ENCODE measurements at regions not wholly inside any gene's neighbourhood (a gene's known extent, or its start where the extent isn't known, plus 50 kb on each side); places are given as distances from the start of the nearest gene placed in this dataset.
"Not testable (repeated sequence)": the region's sequence is repeated elsewhere in the genome, so short reads cannot be mapped to it uniquely, and the experiment has no call there.

DNA sequence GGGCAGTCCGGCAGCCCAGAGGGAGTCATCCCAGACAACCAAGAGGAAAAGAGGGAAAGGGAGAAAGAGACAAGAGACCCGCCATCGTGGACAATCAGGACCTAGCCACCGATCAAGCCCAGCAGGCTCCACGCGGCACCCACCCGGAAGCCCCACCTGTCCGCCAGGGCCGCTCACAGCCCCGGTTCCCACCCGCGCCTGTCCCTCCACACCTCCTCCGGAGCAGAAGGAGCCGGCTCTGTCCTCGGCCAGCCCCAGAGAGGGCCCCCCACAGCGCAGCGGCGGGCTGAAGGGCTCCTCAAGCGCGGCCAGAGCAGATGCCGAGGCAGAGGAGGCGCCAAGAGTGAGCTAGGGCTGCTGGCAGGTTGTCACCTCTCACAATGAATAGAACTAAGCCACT is 784.7 kb upstream of the FBXO33 start:
- H3K9me3 ChIP-seq (ENCODE audit: control insufficient read depth in 4 of 4, low read length in 3 of 4), result no peaks in the 10 kb centered on the region
- H3K4me1 ChIP-seq (ENCODE audit: control insufficient read depth in 4 of 4, insufficient read depth in 4 of 4, low read length in 3 of 4), result no peaks in the 10 kb centered on the region
- 92% methylated on average over 22 of the region's 22 CpGs for WGBS
- no peaks in the 10 kb centered on the region for H3K27me3 ChIP-seq (ENCODE audit: control insufficient read depth in 4 of 4, insufficient read depth in 4 of 4, low read length in 3 of 4)
- H3K36me3 ChIP-seq (ENCODE audit: control insufficient read depth in 4 of 4, insufficient read depth in 3 of 4, low read depth in 1 of 4, low read length in 3 of 4), result no peaks in the 10 kb centered on the region
- TF ChIP-seq TAF1 (conservative IDR thresholded peaks at IDR 0.05) (no peak), SP1 (IDR thresholded peaks at IDR 0.05) (no peak), FOXA1 (IDR thresholded peaks at IDR 0.05) (no peak), JUND (IDR thresholded peaks at IDR 0.05) (no peak)
- H3K4me3 ChIP-seq (ENCODE audit: low read depth in 1 of 3, low read length in 3 of 3), result no peak overlapping the region
- H3K27ac ChIP-seq (ENCODE audit: low read depth in 1 of 2, low read length in 2 of 2), result no peak overlapping the region
- DNase-seq (ENCODE audit: low spot score), result no peak
- no peak overlapping the region for H3K9ac ChIP-seq (ENCODE audit: low read depth in 1 of 2, low read length in 2 of 2)

GRCh38 chr14:40216408-40216807 is 784.2 kb upstream of the FBXO33 start:
- not testable (repeated sequence) for H3K36me3 ChIP-seq (ENCODE audit: control insufficient read depth in 4 of 4, insufficient read depth in 3 of 4, low read depth in 1 of 4, low read length in 3 of 4); H3K4me1 ChIP-seq (ENCODE audit: control insufficient read depth in 4 of 4, insufficient read depth in 4 of 4, low read length in 3 of 4); H3K27me3 ChIP-seq (ENCODE audit: control insufficient read depth in 4 of 4, insufficient read depth in 4 of 4, low read length in 3 of 4); H3K9ac ChIP-seq (ENCODE audit: low read depth in 1 of 2, low read length in 2 of 2); H3K9me3 ChIP-seq (ENCODE audit: control insufficient read depth in 4 of 4, low read length in 3 of 4); H3K4me3 ChIP-seq (ENCODE audit: low read depth in 1 of 3, low read length in 3 of 3); H3K27ac ChIP-seq (ENCODE audit: low read depth in 1 of 2, low read length in 2 of 2); DNase-seq (ENCODE audit: low spot score)
- WGBS, result 89% methylated on average over 18 of the region's 18 CpGs

DNA sequence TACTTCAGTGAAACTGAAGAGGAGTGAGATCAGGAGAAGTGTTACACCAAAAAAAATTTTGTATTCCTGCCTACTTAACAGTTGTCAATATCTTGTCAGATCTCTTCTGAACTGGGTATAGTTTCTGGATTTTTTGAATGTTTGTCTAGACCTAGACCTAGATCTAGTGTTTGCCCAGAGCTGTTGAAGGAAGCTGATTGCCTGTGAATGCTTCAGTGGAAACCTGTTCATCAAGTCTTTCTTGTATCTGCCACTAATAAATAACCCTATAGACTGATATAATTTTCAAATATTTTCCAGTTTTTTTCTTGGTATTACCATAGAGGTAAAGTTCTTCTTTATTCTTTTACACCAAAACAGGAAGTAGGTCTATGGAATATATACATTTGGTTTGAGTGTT is 781.5 kb upstream of the FBXO33 start:
- H3K4me1 ChIP-seq (ENCODE audit: control insufficient read depth in 4 of 4, insufficient read depth in 4 of 4, low read length in 3 of 4), result no peaks in the 10 kb centered on the region
- no peaks in the 10 kb centered on the region for H3K27me3 ChIP-seq (ENCODE audit: control insufficient read depth in 4 of 4, insufficient read depth in 4 of 4, low read length in 3 of 4)
- no peaks in the 10 kb centered on the region for H3K9me3 ChIP-seq (ENCODE audit: control insufficient read depth in 4 of 4, low read length in 3 of 4)
- H3K4me3 ChIP-seq (ENCODE audit: low read depth in 1 of 3, low read length in 3 of 3), result no peak overlapping the region
- H3K27ac ChIP-seq (ENCODE audit: low read depth in 1 of 2, low read length in 2 of 2), result no peak overlapping the region
- H3K36me3 ChIP-seq (ENCODE audit: control insufficient read depth in 4 of 4, insufficient read depth in 3 of 4, low read depth in 1 of 4, low read length in 3 of 4), result no peaks in the 10 kb centered on the region
- H3K9ac ChIP-seq (ENCODE audit: low read depth in 1 of 2, low read length in 2 of 2), result no peak overlapping the region
- no peak for DNase-seq (ENCODE audit: low spot score)
- TF ChIP-seq SP1 (IDR thresholded peaks at IDR 0.05) (no peak), GABPA (IDR thresholded peaks at IDR 0.05 in 1 of 2, conservative IDR thresholded peaks at IDR 0.05 in 1 of 2) (no peak), TAF1 (conservative IDR thresholded peaks at IDR 0.05) (no peak), EGR1 (IDR thresholded peaks at IDR 0.05; ENCODE audit: low read depth in 2 of 2) (no peak), RAD21 (IDR thresholded peaks at IDR 0.05) (no peak), MAX (IDR thresholded peaks at IDR 0.05) (no peak)

DNA sequence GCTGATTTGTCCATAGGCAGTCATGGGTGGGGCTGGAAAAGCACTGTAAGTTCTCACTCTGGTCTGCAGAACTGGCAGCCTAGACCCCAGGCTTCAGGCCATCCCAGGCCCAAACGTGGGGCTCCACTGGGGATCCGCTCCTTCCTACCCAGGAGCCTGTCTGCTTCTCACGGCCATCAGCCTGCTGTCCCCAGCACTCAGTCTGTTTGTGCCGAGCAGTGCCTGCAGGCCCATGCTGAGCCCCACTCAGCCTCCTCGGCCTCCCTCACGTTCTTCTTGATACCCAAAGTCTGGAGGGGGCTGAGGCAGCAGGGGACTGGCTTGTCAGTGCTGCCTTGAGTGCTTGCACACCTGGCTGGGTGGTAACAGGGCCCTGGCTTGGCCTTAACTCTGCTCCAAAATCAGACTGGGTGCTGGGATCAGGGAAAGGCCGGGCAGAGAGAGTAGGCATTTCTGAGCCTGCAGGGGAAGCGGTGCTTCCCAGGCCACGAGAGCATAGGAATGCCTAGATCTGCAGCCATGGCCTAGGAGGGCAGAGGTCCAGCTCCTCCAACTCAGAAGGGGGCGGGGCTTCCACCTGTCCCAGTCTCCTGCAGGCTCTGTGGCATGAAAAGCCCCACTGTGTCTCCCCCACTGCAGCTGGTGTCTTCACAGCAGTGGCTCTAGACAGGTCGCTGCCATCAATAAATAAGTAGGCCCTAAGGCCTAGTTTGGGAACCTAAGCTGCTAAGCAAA is 772.4 kb upstream of the FBXO33 start:
- no peaks in the 10 kb centered on the region for H3K27me3 ChIP-seq (ENCODE audit: control insufficient read depth in 4 of 4, insufficient read depth in 4 of 4, low read length in 3 of 4)
- H3K9ac ChIP-seq (ENCODE audit: low read depth in 1 of 2, low read length in 2 of 2), result no peak overlapping the region
- no peak overlapping the region for H3K4me3 ChIP-seq (ENCODE audit: low read depth in 1 of 3, low read length in 3 of 3)
- no peaks in the 10 kb centered on the region for H3K9me3 ChIP-seq (ENCODE audit: control insufficient read depth in 4 of 4, low read length in 3 of 4)
- H3K27ac ChIP-seq (ENCODE audit: low read depth in 1 of 2, low read length in 2 of 2), result no peak overlapping the region
- DNase-seq (ENCODE audit: low spot score), result no peak
- TF ChIP-seq JUND (IDR thresholded peaks at IDR 0.05) (no peak), RXRA (IDR thresholded peaks at IDR 0.05) (no peak), NR2F2 (IDR thresholded peaks at IDR 0.05) (no peak), GABPA (IDR thresholded peaks at IDR 0.05 in 1 of 2, conservative IDR thresholded peaks at IDR 0.05 in 1 of 2) (no peak), EGR1 (IDR thresholded peaks at IDR 0.05; ENCODE audit: low read depth in 2 of 2) (no peak), ZBTB33 (IDR thresholded peaks at IDR 0.05) (no peak), MAX (IDR thresholded peaks at IDR 0.05) (no peak), TAF1 (conservative IDR thresholded peaks at IDR 0.05) (no peak), RAD21 (IDR thresholded peaks at IDR 0.05) (no peak), HNF4A (conservative IDR thresholded peaks at IDR 0.05) (no peak), YY1 (IDR thresholded peaks at IDR 0.05) (no peak), FOXA1 (IDR thresholded peaks at IDR 0.05) (no peak)
- TF ChIP-seq, protein P1, sequence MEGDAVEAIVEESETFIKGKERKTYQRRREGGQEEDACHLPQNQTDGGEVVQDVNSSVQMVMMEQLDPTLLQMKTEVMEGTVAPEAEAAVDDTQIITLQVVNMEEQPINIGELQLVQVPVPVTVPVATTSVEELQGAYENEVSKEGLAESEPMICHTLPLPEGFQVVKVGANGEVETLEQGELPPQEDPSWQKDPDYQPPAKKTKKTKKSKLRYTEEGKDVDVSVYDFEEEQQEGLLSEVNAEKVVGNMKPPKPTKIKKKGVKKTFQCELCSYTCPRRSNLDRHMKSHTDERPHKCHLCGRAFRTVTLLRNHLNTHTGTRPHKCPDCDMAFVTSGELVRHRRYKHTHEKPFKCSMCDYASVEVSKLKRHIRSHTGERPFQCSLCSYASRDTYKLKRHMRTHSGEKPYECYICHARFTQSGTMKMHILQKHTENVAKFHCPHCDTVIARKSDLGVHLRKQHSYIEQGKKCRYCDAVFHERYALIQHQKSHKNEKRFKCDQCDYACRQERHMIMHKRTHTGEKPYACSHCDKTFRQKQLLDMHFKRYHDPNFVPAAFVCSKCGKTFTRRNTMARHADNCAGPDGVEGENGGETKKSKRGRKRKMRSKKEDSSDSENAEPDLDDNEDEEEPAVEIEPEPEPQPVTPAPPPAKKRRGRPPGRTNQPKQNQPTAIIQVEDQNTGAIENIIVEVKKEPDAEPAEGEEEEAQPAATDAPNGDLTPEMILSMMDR (IDR thresholded peaks at IDR 0.05; ENCODE audit: low read depth, low read length, missing input control), result no peak
- no peaks in the 10 kb centered on the region for H3K4me1 ChIP-seq (ENCODE audit: control insufficient read depth in 4 of 4, insufficient read depth in 4 of 4, low read length in 3 of 4)
- 77% methylated on average over 11 of the region's 11 CpGs for WGBS
- no peaks in the 10 kb centered on the region for H3K36me3 ChIP-seq (ENCODE audit: control insufficient read depth in 4 of 4, insufficient read depth in 3 of 4, low read depth in 1 of 4, low read length in 3 of 4)
